ENCODE measurements at regions not wholly inside any gene's neighbourhood (a gene's known extent, or its start where the extent isn't known, plus 50 kb on each side); places are given as distances from the start of the nearest gene placed in this dataset.

DNA sequence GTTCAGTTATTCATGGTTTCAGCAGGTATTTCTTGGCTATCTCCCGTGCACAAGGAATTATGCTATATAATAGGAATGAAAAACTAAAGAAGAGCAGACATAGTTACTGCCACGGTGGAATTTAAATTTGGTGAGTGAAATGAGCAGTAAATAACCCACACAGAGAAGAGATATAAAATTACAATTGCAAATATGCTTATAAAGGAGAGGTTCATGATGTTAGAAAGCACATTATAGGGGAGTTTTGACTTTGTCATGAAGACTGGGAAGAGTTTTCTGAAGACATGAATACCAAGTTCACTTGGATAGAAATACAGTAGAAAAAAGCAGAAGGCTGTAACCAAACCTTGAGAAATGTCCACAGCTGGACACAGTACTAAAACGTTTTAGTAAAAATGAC, 712.0 kb upstream of the AADAT start:
- no peak for TF ChIP-seq GATA3 (IDR thresholded peaks at IDR 0.05; ENCODE audit: low read depth, low read length)
- no peak for TF ChIP-seq GATA2 (IDR thresholded peaks at IDR 0.05; ENCODE audit: low read depth, low read length)

GRCh38 chr4:170794525-170794924, 704.8 kb upstream of the AADAT start:
- TF ChIP-seq GATA2 (IDR thresholded peaks at IDR 0.05; ENCODE audit: low read depth, low read length) = no peak
- no peak for TF ChIP-seq GATA3 (IDR thresholded peaks at IDR 0.05; ENCODE audit: low read depth, low read length)

- TF ChIP-seq GATA2 (IDR thresholded peaks at IDR 0.05; ENCODE audit: low read depth, low read length) (no peak), GATA3 (IDR thresholded peaks at IDR 0.05; ENCODE audit: low read depth, low read length) (no peak)
Observed at GRCh38 chr4:170777663-170778062, 687.9 kb upstream of the AADAT start.

- TF ChIP-seq GATA2 (IDR thresholded peaks at IDR 0.05; ENCODE audit: low read depth, low read length) (no peak), GATA3 (IDR thresholded peaks at IDR 0.05; ENCODE audit: low read depth, low read length) (no peak)
Observed at GRCh38 chr4:170776983-170777382, 687.2 kb upstream of the AADAT start.

DNA sequence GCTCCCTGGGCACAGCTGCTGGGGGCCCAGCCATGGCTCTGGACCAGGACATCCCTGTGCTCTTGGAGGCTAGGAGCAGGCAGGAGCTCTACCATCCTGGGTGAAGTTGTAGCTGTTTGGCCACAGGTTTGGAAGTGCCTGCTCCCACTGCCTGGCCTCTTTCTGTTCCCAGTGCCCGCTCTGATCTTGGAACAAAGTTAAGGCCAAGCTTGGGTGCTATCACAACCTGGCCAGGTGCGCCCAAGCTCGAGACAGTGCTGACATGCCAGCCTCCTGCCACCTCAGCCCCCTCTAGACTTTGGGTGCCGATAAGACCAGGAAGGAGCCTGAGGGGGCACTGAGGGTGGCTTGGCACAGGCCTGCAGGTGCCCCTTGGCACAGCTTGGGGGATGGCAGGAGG, 686.1 kb upstream of the AADAT start:
- TF ChIP-seq GATA3 (IDR thresholded peaks at IDR 0.05; ENCODE audit: low read depth, low read length) = no peak
- TF ChIP-seq GATA2 (IDR thresholded peaks at IDR 0.05; ENCODE audit: low read depth, low read length) = no peak

DNA sequence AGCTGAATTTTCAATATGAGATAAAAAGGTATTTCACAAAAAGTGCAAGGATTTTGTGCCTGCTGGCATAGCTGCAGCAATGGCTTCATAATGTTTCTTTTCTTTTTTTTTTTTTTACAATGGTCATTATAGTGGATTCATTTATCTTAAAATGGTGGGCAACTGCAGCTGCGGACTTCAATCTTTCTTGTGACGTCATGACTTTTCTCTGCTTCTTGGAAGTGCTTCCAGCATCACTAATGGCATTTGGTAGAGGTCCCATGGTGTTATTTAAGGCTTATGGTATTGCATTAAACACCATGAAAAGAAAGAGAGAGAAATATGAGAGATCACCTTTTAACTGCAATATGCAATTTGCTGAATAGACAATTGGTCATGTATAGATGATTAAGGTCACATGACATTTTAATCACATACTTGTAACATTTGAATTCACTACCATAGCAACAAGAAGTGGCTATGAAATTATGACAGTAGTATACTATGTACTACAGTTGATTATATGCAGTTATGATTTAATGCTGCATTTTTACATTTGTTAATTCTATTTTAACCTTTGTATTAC, 684.0 kb upstream of the AADAT start:
- TF ChIP-seq GATA2 (IDR thresholded peaks at IDR 0.05; ENCODE audit: low read depth, low read length) (no peak), GATA3 (IDR thresholded peaks at IDR 0.05; ENCODE audit: low read depth, low read length) (no peak)

GRCh38 chr4:170772429-170772828, 682.7 kb upstream of the AADAT start:
- TF ChIP-seq GATA3 (IDR thresholded peaks at IDR 0.05; ENCODE audit: low read depth, low read length) (0 out of 2 replicates have a peak, but pooled peaks have one; percentile 19), GATA2 (IDR thresholded peaks at IDR 0.05; ENCODE audit: low read depth, low read length) (no peak)

DNA sequence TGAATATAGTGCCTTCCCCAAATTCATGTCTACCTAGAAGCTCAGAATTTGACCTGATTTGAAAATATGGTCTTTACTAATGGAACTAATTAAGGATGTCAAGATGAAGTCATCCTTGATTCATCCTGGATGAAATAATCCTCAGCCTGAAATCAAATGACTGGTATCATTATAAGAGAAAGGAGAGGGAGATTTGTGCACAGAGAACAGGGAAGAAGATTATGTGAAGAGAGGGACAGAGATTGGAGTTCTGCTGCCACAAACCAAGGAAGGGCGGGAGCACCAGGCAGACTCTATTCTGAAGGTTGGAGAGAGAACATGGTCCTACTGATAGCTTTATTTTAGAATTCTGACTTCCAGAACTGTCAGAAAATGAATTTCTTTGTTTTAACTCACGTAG, 680.9 kb upstream of the AADAT start:
- TF ChIP-seq GATA2 (IDR thresholded peaks at IDR 0.05; ENCODE audit: low read depth, low read length) (no peak), GATA3 (IDR thresholded peaks at IDR 0.05; ENCODE audit: low read depth, low read length) (no peak)

DNA sequence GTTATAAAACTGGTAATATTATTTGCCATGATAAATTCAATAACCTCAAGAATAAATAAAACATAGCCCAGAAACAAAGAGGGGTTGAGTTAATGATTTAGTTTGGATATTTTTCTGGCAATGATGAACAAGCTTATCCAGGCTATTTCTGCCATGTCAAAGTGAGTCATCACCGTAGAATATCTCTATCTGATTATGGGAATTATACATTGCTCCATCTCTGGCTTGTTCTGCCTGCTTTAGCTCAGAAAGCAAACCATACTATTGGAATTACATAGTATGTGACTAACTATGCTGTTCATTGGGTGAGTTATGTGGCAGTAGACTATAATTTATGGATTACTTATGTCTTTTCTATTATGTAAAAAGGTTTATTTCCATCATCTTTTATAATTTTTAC, 680.1 kb upstream of the AADAT start:
- TF ChIP-seq GATA2 (IDR thresholded peaks at IDR 0.05; ENCODE audit: low read depth, low read length) = no peak
- no peak for TF ChIP-seq GATA3 (IDR thresholded peaks at IDR 0.05; ENCODE audit: low read depth, low read length)

- TF ChIP-seq GATA2 (IDR thresholded peaks at IDR 0.05; ENCODE audit: low read depth, low read length) (no peak), GATA3 (IDR thresholded peaks at IDR 0.05; ENCODE audit: low read depth, low read length) (no peak)
Observed at GRCh38 chr4:170758988-170759387, 669.2 kb upstream of the AADAT start.

DNA sequence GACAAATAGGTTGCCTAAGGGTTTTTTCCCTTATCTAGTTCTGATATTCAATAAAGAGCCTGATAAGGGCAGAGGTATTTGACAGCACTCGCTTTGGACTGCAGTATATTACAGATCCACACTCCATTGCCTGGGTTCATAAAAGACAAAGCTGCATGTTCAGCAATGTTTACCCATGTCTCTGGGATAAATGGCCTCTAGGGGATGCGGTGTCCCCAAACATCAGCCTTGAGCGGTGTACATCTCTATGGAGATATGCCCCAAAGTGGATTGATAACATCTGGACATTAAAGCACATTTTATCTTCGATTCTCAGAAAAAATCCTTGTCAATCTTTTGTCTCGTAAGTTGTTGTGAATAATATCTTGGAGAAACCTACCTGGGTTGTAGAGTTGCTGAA, 660.8 kb upstream of the AADAT start:
- peak; percentile 23; the same call in 1 of the 2 replicates for TF ChIP-seq GATA2 (IDR thresholded peaks at IDR 0.05; ENCODE audit: low read depth, low read length)
- TF ChIP-seq GATA3 (IDR thresholded peaks at IDR 0.05; ENCODE audit: low read depth, low read length) = no peak

- TF ChIP-seq GATA3 (IDR thresholded peaks at IDR 0.05; ENCODE audit: low read depth, low read length) = no peak
- TF ChIP-seq GATA2 (IDR thresholded peaks at IDR 0.05; ENCODE audit: low read depth, low read length) = no peak
Observed at GRCh38 chr4:170748975-170749374, 659.2 kb upstream of the AADAT start.

GRCh38 chr4:170743633-170744032, 653.9 kb upstream of the AADAT start:
- TF ChIP-seq GATA2 (IDR thresholded peaks at IDR 0.05; ENCODE audit: low read depth, low read length) = no peak
- no peak for TF ChIP-seq GATA3 (IDR thresholded peaks at IDR 0.05; ENCODE audit: low read depth, low read length)

DNA sequence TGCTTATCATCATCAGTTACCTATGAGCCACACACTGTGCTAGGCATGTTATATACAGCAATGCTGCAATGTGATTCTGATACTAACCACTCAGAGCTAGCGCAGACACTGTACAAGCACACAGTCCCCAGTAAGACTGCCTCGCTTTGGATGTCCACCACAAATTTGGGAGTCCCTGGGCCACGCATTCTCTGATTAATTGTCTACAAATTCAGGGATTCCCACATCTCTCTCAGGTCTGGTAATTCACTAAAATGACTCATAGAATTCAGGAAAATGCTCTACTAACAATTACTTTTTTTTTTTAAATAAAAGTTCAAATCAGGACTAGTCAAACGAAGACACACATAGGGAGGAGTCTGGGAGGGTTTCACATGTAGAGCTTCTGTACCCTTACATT, 652.1 kb upstream of the AADAT start:
- TF ChIP-seq GATA3 (IDR thresholded peaks at IDR 0.05; ENCODE audit: low read depth, low read length) (no peak), GATA2 (IDR thresholded peaks at IDR 0.05; ENCODE audit: low read depth, low read length) (no peak)

DNA sequence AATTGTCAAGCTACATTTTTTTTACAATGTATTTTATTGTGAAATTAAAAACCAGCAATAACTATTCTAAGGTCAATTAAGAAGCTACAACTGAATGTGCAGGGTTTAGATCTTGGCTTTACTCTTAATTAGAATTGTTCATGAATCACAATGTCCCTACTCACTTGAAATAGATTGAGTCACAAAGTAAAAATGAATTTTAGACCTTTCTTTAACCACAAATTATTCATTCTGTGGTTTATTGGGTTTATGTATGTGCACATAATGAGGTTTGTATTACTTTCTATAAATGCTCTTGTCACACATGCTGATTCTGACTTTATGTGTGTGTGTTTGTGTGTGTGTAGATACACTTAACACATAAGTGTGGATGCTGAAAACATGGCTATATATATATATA, 647.0 kb upstream of the AADAT start:
- TF ChIP-seq GATA3 (IDR thresholded peaks at IDR 0.05; ENCODE audit: low read depth, low read length) (no peak), GATA2 (IDR thresholded peaks at IDR 0.05; ENCODE audit: low read depth, low read length) (no peak)

DNA sequence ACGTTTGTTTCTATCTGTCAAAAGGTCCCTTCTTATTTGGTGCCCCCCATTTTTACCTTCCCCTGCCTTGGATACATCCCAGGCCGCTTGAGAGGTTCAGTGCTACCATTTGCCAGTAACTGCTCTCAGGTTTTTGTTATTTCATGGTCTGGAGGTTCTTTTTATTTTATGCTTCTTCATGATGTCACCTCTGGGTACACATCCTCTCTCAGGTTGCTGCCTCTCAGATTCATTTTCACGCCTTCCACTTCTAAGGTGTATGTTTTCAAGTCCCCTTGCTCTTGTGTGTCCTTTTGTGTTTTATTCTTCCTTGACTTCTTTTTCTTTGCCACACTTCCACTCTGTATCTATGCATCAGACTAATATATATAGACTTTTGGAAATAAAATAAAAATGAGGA, 640.1 kb upstream of the AADAT start:
- TF ChIP-seq GATA3 (IDR thresholded peaks at IDR 0.05; ENCODE audit: low read depth, low read length) (no peak), GATA2 (IDR thresholded peaks at IDR 0.05; ENCODE audit: low read depth, low read length) (no peak)

Measured in SH-SY5Y (cell line).